ENCODE measurements at regions not wholly inside any gene's neighbourhood (a gene's known extent, or its start where the extent isn't known, plus 50 kb on each side); places are given as distances from the start of the nearest gene placed in this dataset.

GRCh38 chr1:191866155-191866554 is 292.1 kb upstream of the RGS18 start:
- Histone ChIP-seq H3K4me3 (ENCODE audit: low read length in 2 of 2) (no peak overlapping the region), H3K18ac (ENCODE audit: low read length) (no peak overlapping the region), H3K36me3 (replicated peaks in 1 of 2; ENCODE audit: control insufficient read depth in 2 of 2, insufficient read depth in 2 of 2, low read length in 2 of 2) (no peaks in the 10 kb centered on the region), H3K4ac (ENCODE audit: low read length) (no peak overlapping the region), H3K9ac (ENCODE audit: low read depth, low read length, poor library complexity) (no peak overlapping the region), H2BK120ac (ENCODE audit: low read depth, low read length) (no peak overlapping the region), H3K4me2 (ENCODE audit: insufficient read depth, low read length, poor library complexity, severe bottlenecking) (no peak overlapping the region), H3K9me3 (replicated peaks in 1 of 2; ENCODE audit: control insufficient read depth in 2 of 2, insufficient read depth in 1 of 2, low read depth in 1 of 2, low read length in 2 of 2) (no peaks in the 10 kb centered on the region), H3K14ac (ENCODE audit: low read length) (no peak overlapping the region), H2BK12ac (ENCODE audit: low read length) (no peak overlapping the region), H3K79me1 (ENCODE audit: low read depth, low read length) (no peaks in the 10 kb centered on the region), H2AK5ac (ENCODE audit: low read depth, low read length) (no peak overlapping the region), H2AFZ (ENCODE audit: low read length) (no peak overlapping the region), H3K23ac (ENCODE audit: low read depth, low read length, poor library complexity) (no peak overlapping the region), H3K4me1 (ENCODE audit: control insufficient read depth in 2 of 2, insufficient read depth in 1 of 2, low read depth in 1 of 2, low read length in 2 of 2) (peaks cover 0 to 2% of the 10 kb centered on the region in 2 donors), H4K91ac (ENCODE audit: low read depth, low read length, poor library complexity) (no peak overlapping the region), H2BK15ac (ENCODE audit: low read length) (no peak overlapping the region), H3K27me3 (ENCODE audit: control insufficient read depth in 3 of 3, insufficient read depth in 3 of 3, low read depth in 1 of 3, low read length in 3 of 3) (no peaks in the 10 kb centered on the region), H3K27ac (replicated peaks; ENCODE audit: low read length) (no peak overlapping the region), H2BK5ac (ENCODE audit: low read length) (no peak overlapping the region), H4K8ac (ENCODE audit: low read depth, low read length) (no peak overlapping the region)
- no peak for DNase-seq (ENCODE audit: low spot score)
- no CpG with 5 or more reads among the region's 2 CpGs for WGBS, 2 donors (ENCODE audit: extremely low coverage in 2 of 2, insufficient read length in 2 of 2, insufficient replicate concordance in 1 of 2)

GRCh38 chr1:191869790-191870312 is 288.4 kb upstream of the RGS18 start:
- Histone ChIP-seq H4K8ac (ENCODE audit: low read depth, low read length) (no peak overlapping the region), H2BK12ac (ENCODE audit: low read length) (no peak overlapping the region), H2AFZ (ENCODE audit: low read length) (peak overlapping the region; percentile 66), H3K23ac (ENCODE audit: low read depth, low read length, poor library complexity) (no peak overlapping the region), H3K9ac (ENCODE audit: low read depth, low read length, poor library complexity) (no peak overlapping the region), H3K4me2 (ENCODE audit: insufficient read depth, low read length, poor library complexity, severe bottlenecking) (no peak overlapping the region), H3K4me3 (ENCODE audit: low read length in 2 of 2) (no peak overlapping the region), H3K9me3 (replicated peaks in 1 of 2; ENCODE audit: control insufficient read depth in 2 of 2, insufficient read depth in 1 of 2, low read depth in 1 of 2, low read length in 2 of 2) (no peaks in the 10 kb centered on the region), H4K91ac (ENCODE audit: low read depth, low read length, poor library complexity) (no peak overlapping the region), H2AK5ac (ENCODE audit: low read depth, low read length) (no peak overlapping the region), H3K27me3 (ENCODE audit: control insufficient read depth in 3 of 3, insufficient read depth in 3 of 3, low read depth in 1 of 3, low read length in 3 of 3) (no peaks in the 10 kb centered on the region), H3K79me1 (ENCODE audit: low read depth, low read length) (no peaks in the 10 kb centered on the region), H3K14ac (ENCODE audit: low read length) (no peak overlapping the region), H2BK5ac (ENCODE audit: low read length) (no peak overlapping the region), H2BK15ac (ENCODE audit: low read length) (no peak overlapping the region), H3K36me3 (replicated peaks in 1 of 2; ENCODE audit: control insufficient read depth in 2 of 2, insufficient read depth in 2 of 2, low read length in 2 of 2) (no peaks in the 10 kb centered on the region), H3K18ac (ENCODE audit: low read length) (no peak overlapping the region), H3K4ac (ENCODE audit: low read length) (no peak overlapping the region), H3K4me1 (ENCODE audit: control insufficient read depth in 2 of 2, insufficient read depth in 1 of 2, low read depth in 1 of 2, low read length in 2 of 2) (peaks cover 0 to 2% of the 10 kb centered on the region in 2 donors), H2BK120ac (ENCODE audit: low read depth, low read length) (no peak overlapping the region), H3K27ac (replicated peaks; ENCODE audit: low read length) (no peak overlapping the region)
- DNase-seq (ENCODE audit: low spot score), result no peak
- WGBS, 2 donors (ENCODE audit: extremely low coverage in 2 of 2, insufficient read length in 2 of 2, insufficient replicate concordance in 1 of 2), result no CpG with 5 or more reads among the region's 3 CpGs

- H4K91ac ChIP-seq (ENCODE audit: low read depth, low read length, poor library complexity), result no peak overlapping the region
- no peak overlapping the region for H3K4ac ChIP-seq (ENCODE audit: low read length)
- no peak for DNase-seq (ENCODE audit: low spot score)
- H2BK120ac ChIP-seq (ENCODE audit: low read depth, low read length), result no peak overlapping the region
- no peaks in the 10 kb centered on the region for H3K36me3 ChIP-seq (replicated peaks in 1 of 2; ENCODE audit: control insufficient read depth in 2 of 2, insufficient read depth in 2 of 2, low read length in 2 of 2)
- H3K18ac ChIP-seq (ENCODE audit: low read length), result no peak overlapping the region
- H3K9me3 ChIP-seq (replicated peaks in 1 of 2; ENCODE audit: control insufficient read depth in 2 of 2, insufficient read depth in 1 of 2, low read depth in 1 of 2, low read length in 2 of 2), result no peaks in the 10 kb centered on the region
- WGBS, 2 donors (ENCODE audit: extremely low coverage in 2 of 2, insufficient read length in 2 of 2, insufficient replicate concordance in 1 of 2), result no CpG with 5 or more reads among the region's 3 CpGs
- H3K79me1 ChIP-seq (ENCODE audit: low read depth, low read length), result no peaks in the 10 kb centered on the region
- H2BK12ac ChIP-seq (ENCODE audit: low read length), result no peak overlapping the region
- H2BK15ac ChIP-seq (ENCODE audit: low read length), result no peak overlapping the region
- no peak overlapping the region for H3K4me2 ChIP-seq (ENCODE audit: insufficient read depth, low read length, poor library complexity, severe bottlenecking)
- no peak overlapping the region for H2BK5ac ChIP-seq (ENCODE audit: low read length)
- H3K9ac ChIP-seq (ENCODE audit: low read depth, low read length, poor library complexity), result no peak overlapping the region
- H3K23ac ChIP-seq (ENCODE audit: low read depth, low read length, poor library complexity), result no peak overlapping the region
- no peak overlapping the region for H3K27ac ChIP-seq (replicated peaks; ENCODE audit: low read length)
- H4K8ac ChIP-seq (ENCODE audit: low read depth, low read length), result no peak overlapping the region
- no peak overlapping the region for H2AK5ac ChIP-seq (ENCODE audit: low read depth, low read length)
- H3K4me1 ChIP-seq (ENCODE audit: control insufficient read depth in 2 of 2, insufficient read depth in 1 of 2, low read depth in 1 of 2, low read length in 2 of 2), result peaks cover 2% of the 10 kb centered on the region in 2 donors
- no peaks in the 10 kb centered on the region for H3K27me3 ChIP-seq (ENCODE audit: control insufficient read depth in 3 of 3, insufficient read depth in 3 of 3, low read depth in 1 of 3, low read length in 3 of 3)
- no peak overlapping the region for H3K14ac ChIP-seq (ENCODE audit: low read length)
- no peak overlapping the region for H3K4me3 ChIP-seq (ENCODE audit: low read length in 2 of 2)
- peak overlapping the region; percentile 66 for H2AFZ ChIP-seq (ENCODE audit: low read length)
Measured at GRCh38 chr1:191870490-191870889, 287.8 kb upstream of the RGS18 start.

GRCh38 chr1:191875994-191876393 is 282.3 kb upstream of the RGS18 start:
- Histone ChIP-seq H3K9me3 (replicated peaks in 1 of 2; ENCODE audit: control insufficient read depth in 2 of 2, insufficient read depth in 1 of 2, low read depth in 1 of 2, low read length in 2 of 2) (no peaks in the 10 kb centered on the region), H3K18ac (ENCODE audit: low read length) (no peak overlapping the region), H3K36me3 (replicated peaks in 1 of 2; ENCODE audit: control insufficient read depth in 2 of 2, insufficient read depth in 2 of 2, low read length in 2 of 2) (no peaks in the 10 kb centered on the region), H3K4me1 (ENCODE audit: control insufficient read depth in 2 of 2, insufficient read depth in 1 of 2, low read depth in 1 of 2, low read length in 2 of 2) (peaks cover 0 to 2% of the 10 kb centered on the region in 2 donors), H3K79me1 (ENCODE audit: low read depth, low read length) (no peaks in the 10 kb centered on the region), H3K27me3 (ENCODE audit: control insufficient read depth in 3 of 3, insufficient read depth in 3 of 3, low read depth in 1 of 3, low read length in 3 of 3) (no peaks in the 10 kb centered on the region), H2BK120ac (ENCODE audit: low read depth, low read length) (no peak overlapping the region), H3K14ac (ENCODE audit: low read length) (no peak overlapping the region), H2AFZ (ENCODE audit: low read length) (no peak overlapping the region), H2AK5ac (ENCODE audit: low read depth, low read length) (no peak overlapping the region), H3K4ac (ENCODE audit: low read length) (no peak overlapping the region), H4K8ac (ENCODE audit: low read depth, low read length) (no peak overlapping the region), H2BK12ac (ENCODE audit: low read length) (no peak overlapping the region), H3K4me2 (ENCODE audit: insufficient read depth, low read length, poor library complexity, severe bottlenecking) (no peak overlapping the region), H2BK15ac (ENCODE audit: low read length) (no peak overlapping the region), H4K91ac (ENCODE audit: low read depth, low read length, poor library complexity) (no peak overlapping the region), H3K27ac (replicated peaks; ENCODE audit: low read length) (no peak overlapping the region), H3K23ac (ENCODE audit: low read depth, low read length, poor library complexity) (no peak overlapping the region), H3K9ac (ENCODE audit: low read depth, low read length, poor library complexity) (no peak overlapping the region), H2BK5ac (ENCODE audit: low read length) (no peak overlapping the region), H3K4me3 (ENCODE audit: low read length in 2 of 2) (no peak overlapping the region)
- no peak for DNase-seq (ENCODE audit: low spot score)
- no CpG with 5 or more reads among the region's 1 CpG for WGBS, 2 donors (ENCODE audit: extremely low coverage in 2 of 2, insufficient read length in 2 of 2, insufficient replicate concordance in 1 of 2)

All from neuronal stem cell (in vitro differentiated cells).